ENCODE measurements at regions not wholly inside any gene's neighbourhood (a gene's known extent, or its start where the extent isn't known, plus 50 kb on each side); places are given as distances from the start of the nearest gene placed in this dataset.

DNA sequence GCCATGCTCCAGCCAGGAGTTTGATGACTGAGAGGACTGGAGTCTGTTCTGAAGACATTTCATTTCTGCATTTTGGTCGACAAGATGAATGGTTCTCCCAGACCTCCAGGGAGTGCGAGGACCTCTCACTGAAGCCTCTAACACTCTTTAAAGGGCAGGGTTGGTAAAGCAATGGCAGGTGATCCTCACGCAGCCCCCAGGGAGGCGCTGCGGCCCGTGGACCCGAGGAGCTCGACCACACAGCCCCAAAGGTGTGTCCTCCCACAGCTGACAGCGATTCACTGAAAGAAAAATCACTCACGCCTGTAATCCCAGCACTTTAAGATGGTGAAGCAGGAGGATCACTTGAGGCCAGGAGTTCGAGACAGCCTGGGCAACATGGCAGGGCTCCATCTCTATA, 183.8 kb upstream of the SFSWAP start:
- Histone ChIP-seq H3K27me3 (ENCODE audit: insufficient read depth in 3 of 3, low read length in 2 of 3) (peaks cover 0 to 19% (median 0%) of the 10 kb centered on the region in 3 donors), H3K4me3 (no peak overlapping the region), H3K4me1 (no peaks in the 10 kb centered on the region), H3K36me3 (ENCODE audit: insufficient read depth in 1 of 2, low read depth in 1 of 2) (no peaks in the 10 kb centered on the region), H3K9me3 (no peaks in the 10 kb centered on the region), H3K27ac (no peak overlapping the region)
- DNase-seq (no peak), ATAC-seq (no peak)
- intact Hi-C loops (cut with DNase I), result no loop called here
- 62 to 76% (median 63%) methylated on average over 11 of the region's 11 CpGs for WGBS, 3 donors
- TF ChIP-seq, protein P1, sequence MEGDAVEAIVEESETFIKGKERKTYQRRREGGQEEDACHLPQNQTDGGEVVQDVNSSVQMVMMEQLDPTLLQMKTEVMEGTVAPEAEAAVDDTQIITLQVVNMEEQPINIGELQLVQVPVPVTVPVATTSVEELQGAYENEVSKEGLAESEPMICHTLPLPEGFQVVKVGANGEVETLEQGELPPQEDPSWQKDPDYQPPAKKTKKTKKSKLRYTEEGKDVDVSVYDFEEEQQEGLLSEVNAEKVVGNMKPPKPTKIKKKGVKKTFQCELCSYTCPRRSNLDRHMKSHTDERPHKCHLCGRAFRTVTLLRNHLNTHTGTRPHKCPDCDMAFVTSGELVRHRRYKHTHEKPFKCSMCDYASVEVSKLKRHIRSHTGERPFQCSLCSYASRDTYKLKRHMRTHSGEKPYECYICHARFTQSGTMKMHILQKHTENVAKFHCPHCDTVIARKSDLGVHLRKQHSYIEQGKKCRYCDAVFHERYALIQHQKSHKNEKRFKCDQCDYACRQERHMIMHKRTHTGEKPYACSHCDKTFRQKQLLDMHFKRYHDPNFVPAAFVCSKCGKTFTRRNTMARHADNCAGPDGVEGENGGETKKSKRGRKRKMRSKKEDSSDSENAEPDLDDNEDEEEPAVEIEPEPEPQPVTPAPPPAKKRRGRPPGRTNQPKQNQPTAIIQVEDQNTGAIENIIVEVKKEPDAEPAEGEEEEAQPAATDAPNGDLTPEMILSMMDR (IDR thresholded peaks at IDR 0.05), result no peak

DNA sequence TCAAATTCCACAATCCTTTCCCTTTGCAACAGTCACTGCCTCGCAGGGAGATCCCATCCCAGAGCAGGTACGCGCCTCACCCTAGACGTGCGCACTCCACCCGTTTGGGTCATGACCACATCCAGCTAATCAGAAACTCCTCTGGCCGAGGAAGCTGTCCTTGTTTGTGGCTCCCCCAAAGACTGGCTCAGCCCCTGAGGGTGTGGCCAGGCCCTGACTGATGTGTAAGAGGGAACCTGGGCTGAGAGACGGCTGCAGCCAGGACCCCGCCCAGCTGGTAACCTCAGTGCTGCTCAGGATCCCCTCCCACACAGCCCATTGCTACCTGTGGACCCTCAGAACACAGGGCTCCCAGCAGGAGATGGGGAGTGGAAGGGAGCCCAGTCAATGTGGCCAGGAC, 183.2 kb upstream of the SFSWAP start:
- Histone ChIP-seq H3K27ac (no peak overlapping the region), H3K4me3 (no peak overlapping the region), H3K9me3 (no peaks in the 10 kb centered on the region), H3K27me3 (ENCODE audit: insufficient read depth in 3 of 3, low read length in 2 of 3) (peaks cover 0 to 23% (median 0%) of the 10 kb centered on the region in 3 donors), H3K4me1 (no peaks in the 10 kb centered on the region), H3K36me3 (ENCODE audit: insufficient read depth in 1 of 2, low read depth in 1 of 2) (no peaks in the 10 kb centered on the region)
- TF ChIP-seq, protein P1 (IDR thresholded peaks at IDR 0.05), result no peak
- WGBS, 3 donors, result 67 to 71% (median 70%) methylated on average over 9 of the region's 9 CpGs
- DNase-seq (no peak), ATAC-seq (no peak)
- intact Hi-C loops (cut with DNase I), result no loop called here

- H3K36me3 ChIP-seq (ENCODE audit: insufficient read depth in 1 of 2, low read depth in 1 of 2), result no peaks in the 10 kb centered on the region
- WGBS, 3 donors, result 75 to 77% (median 77%) methylated on average over 11 of the region's 11 CpGs
- DNase-seq, result no peak
- intact Hi-C loops (cut with DNase I), result no loop called here
- no peak overlapping the region for H3K4me3 ChIP-seq
- no peaks in the 10 kb centered on the region for H3K4me1 ChIP-seq
- TF ChIP-seq, protein P1 (IDR thresholded peaks at IDR 0.05), result no peak
- H3K27ac ChIP-seq, result no peak overlapping the region
- H3K27me3 ChIP-seq (ENCODE audit: insufficient read depth in 3 of 3, low read length in 2 of 3), result peaks cover 0 to 23% (median 0%) of the 10 kb centered on the region in 3 donors
- ATAC-seq, result no peak
- no peaks in the 10 kb centered on the region for H3K9me3 ChIP-seq
Observed at GRCh38 chr12:131528144-131528543, 182.7 kb upstream of the SFSWAP start.

GRCh38 chr12:131528667-131529066, 182.2 kb upstream of the SFSWAP start:
- WGBS, 3 donors, result 66 to 80% (median 75%) methylated on average over 5 of the region's 5 CpGs
- no peak for ATAC-seq
- no peak for DNase-seq
- Histone ChIP-seq H3K4me3 (no peak overlapping the region), H3K27ac (no peak overlapping the region), H3K36me3 (ENCODE audit: insufficient read depth in 1 of 2, low read depth in 1 of 2) (no peaks in the 10 kb centered on the region), H3K9me3 (no peaks in the 10 kb centered on the region), H3K27me3 (ENCODE audit: insufficient read depth in 3 of 3, low read length in 2 of 3) (peaks cover 0 to 23% (median 0%) of the 10 kb centered on the region in 3 donors), H3K4me1 (no peaks in the 10 kb centered on the region)
- intact Hi-C loops (cut with DNase I), result no loop called here
- TF ChIP-seq, protein P1 (IDR thresholded peaks at IDR 0.05), result no peak

Data from psoas muscle (tissue), 7 donors.